Stimulated activated CD4-positive, alpha-beta T cell treated with anti-CD3 and anti-CD28 coated beads, Interleukin-4, amount 100 ng/mL, for 1 hour (primary cell): ENCODE measurements at regions not wholly inside any gene's neighbourhood (a gene's known extent, or its start where the extent isn't known, plus 50 kb on each side); places are given as distances from the start of the nearest gene placed in this dataset.

ENCODE experiments used
- DNase-seq: peaks from one replicate; pipeline ENCODE4 v3.0.0-alpha.2; 2020

GRCh38 chr14:65225299-65226159 lies 123.2 kb upstream of the MAX start:
- DNase-seq, result no peak

DNA sequence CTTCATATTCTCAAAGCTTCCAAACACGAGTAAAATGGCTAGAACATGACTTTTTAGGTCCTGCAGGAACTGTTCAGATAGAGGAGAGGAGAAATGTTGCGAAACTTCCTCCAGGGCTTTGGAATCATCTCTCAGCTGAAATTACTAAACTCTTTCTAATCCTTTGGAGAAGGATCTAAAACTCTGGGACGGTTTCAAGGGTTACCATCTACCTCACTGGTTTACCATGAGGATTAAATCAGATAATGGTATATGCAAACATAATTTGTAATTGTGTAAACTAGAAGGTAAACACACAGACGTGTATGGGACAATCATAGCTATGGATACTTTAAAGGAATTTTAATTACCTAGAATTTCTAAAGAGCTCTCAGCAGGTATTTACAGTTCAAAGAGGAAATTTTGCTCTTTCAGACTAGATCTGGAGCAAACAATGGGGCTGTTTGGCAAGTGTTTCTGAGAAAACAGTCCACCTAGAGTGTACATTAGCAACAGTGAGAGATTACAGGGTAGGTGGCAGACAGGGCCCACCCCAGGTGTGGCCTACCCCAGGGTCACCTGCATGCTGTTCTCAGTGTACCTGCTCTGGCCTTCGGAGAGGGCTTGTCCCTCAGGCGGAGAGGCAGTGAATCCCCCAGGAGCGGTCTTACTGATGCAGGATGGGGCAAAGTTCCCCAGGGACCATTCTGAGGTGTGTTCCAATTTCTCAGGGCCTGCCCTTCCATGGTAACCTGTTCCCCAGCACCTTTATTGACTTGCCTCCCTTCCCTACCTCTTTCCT lies 124.7 kb upstream of the MAX start:
- DNase-seq, result no peak

GRCh38 chr14:65228436-65228835 lies 126.1 kb upstream of the MAX start:
- DNase-seq, result no peak

- DNase-seq, result no peak
These were observed 126.8 kb upstream of the MAX start for GRCh38 chr14:65228956-65229747.

DNA sequence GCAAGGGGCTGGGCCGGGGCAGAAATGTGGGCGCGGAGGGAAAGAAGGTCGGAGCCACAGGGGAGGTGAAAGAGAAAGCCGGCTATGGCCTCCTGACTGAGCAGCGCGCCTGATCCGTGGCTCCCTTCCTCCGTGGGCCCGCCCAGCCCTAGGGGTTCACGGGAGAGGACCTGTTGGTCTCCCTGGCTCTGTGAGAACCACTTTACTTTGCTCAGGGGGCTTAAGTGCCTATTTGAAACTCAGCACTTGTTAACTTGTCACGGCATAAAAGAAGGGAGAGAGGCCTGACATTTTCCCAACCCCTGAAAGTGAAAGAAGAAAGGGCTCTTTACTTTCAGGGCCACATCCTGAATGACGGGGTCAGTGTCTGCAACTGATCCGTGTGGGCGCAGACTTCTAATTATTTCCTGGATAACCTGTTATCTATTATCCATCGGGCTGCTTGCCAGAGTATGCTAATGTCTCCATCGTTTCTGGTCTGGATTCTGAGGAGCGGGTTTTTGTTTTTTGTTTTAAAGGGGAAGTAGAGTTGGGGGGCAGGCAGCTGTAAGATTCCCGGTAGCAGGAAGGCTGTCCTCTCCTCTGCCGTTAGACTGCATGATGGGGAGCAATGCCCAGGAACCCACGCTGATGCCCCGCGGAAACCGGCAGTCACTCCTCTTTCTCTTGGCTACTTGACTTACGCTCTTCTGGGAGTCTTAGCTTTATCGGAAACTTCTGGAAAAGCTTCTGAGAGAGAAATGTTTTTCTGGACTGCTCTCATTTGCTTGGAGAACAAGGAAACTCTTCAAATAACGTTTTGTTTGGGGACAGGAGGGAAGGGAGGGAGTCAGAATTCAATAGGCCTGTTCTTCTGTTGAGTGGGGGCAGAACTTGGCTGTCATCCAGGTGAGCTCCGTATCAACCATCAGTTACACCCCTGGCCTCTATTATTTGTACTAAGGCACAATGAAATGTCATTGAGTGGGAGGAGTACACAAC lies 127.7 kb upstream of the MAX start:
- DNase-seq, result peak; percentile 37

GRCh38 chr14:65231286-65231980 lies 129.1 kb upstream of the MAX start:
- no peak for DNase-seq

DNA sequence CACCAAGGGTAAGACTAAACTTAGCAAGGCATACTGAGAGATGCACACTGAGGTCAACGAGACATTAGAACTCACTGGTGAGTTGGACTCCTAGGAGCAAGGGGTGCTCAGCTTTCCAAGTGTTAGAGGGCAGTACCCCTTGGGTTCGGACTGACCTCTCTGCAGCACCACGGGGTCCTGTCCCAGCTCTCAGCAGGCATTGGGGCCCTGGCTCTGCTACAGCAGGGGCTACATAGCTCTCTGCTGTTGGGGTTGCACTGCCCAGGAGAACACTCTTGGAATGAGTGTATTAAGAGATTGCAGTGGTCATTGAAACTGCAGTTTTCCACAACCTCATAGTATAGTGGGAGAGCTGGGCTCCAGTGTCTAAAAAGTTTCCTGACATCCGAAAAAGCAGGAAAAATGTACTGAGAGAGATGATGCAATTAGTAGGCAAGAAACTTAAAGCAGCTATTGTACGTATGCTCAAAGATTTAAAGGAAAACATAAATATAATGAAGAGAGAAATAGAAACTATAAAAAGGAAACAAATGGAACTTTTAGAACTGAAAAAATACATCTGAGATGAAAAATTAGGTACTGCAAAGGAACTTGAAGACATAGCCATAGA lies 132.5 kb upstream of the MAX start:
- DNase-seq, result no peak

- no peak for DNase-seq
These were observed 134.9 kb upstream of the MAX start for GRCh38 chr14:65237023-65237814.

DNA sequence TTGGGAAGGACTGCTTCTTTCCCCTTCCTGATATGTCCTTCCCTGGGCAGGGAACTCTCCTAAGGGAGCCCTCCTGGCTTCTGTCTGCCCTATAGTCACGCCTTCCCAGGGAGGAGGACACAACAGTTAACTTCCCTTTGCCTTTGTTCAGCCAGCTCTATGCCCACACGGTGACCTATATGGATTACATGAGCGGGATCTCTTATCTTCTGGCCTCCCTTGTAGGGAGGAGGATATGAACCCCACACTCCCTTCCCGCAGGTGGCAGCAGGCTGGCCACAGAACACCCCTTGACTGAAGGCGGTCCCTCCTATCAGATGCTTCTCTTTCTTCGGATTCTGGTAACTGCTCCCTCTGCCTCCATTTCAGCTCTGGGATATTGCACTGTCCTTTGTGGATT lies 135.6 kb upstream of the MAX start:
- no peak for DNase-seq

DNA sequence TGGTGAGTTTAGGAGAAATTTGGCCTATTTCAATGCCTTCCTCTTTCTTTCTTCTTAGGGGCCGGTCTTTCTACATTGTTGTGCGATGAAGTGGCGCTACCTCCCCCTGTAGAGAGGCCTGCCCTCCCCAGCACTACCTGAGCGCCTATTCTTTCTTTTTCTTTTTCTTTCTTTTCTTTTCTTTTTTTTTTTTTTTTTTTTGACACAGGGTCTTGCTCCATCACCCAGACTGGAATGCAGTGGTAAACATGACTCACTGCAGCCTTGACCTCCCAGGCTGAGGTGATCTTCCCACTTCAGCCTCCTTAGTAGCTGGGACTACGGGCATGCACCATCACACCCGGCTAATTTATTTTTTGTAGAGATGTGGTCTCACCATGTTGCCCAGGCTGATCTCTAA lies 136.1 kb upstream of the MAX start:
- DNase-seq, result no peak

DNA sequence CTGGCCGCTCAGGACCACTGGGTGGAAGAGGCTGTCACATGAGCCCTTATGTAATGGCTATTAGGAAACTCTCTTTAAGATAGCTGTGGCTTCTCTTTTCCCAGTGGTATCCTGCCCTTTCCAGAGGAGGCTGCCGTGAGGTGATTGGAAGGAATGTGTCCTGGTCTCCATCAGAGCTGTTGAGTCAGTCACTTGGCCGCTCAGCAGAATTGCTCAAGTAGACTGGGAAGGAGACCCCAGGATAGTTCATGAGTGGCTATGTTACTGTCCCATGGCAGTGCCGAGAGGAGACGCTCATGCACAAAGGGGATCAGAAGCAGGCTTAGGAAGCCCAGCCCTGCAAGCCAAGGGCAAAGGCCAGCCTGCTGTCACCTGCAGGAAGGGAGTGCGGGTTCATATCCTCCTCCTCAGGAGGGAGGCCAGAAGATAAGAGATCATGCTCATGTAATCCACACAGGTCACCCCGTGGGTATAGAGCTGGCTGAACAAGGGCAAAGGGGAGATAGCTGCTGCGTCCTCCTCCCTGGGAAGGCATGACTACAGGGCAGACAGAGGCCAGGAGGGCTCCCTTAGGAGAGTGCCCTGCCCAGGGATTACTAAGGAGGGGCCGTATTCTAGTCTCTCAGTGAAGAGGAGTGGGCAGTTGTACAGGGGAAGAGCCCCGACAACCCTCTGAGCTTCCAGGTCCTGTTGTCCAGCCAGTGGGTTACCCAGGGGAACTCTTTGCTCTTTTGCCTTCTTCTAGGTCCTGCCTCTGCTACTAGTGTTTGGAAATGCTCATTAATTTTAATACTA lies 137.0 kb upstream of the MAX start:
- DNase-seq, result no peak

DNA sequence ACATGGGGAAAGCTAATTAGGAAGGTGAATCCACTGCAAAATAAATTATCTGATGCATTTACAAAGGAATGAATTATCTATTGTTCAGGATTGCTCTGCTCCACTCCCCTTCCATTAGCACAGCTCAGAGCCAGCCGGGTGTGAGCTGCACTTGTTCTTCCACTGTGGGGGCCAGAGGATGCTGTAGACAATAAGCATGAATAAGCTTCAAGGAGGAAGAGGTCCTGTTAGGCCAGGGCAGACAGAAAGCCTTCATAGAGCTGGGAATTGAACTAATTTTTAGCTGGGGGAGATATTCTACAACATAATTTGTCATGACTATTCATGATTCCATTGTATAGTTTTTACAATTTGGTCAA lies 137.6 kb upstream of the MAX start:
- no peak for DNase-seq

DNA sequence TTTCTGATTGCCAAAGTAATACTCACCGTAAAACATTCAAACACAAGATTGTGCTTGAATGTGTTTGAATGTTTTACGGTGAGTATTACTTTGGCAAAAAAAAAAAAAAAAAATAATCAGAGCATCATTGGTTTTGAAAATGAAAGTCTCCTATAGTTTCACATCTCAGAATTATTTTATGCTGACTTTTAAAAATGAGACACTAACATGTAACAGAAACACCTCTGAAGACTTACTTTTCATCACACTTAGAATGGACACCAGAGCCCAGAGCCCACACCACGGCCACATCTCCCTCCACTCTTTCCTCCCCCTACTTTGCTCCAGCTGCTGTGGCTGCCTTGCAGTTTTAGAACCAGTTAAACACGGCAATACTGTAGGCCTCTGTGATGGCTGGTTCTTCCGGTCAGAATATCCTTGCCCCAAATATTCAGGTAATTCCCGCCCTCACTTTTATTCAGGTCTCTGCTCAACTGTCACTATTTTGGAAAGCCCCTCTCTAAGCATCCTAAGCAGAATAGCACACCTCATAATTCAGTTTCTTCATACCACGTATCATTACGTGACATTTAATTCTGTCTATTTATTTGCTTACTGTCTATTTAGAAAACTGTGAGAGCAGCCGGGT lies 138.9 kb upstream of the MAX start:
- no peak for DNase-seq

- DNase-seq, result no peak
These were observed 140.4 kb upstream of the MAX start for GRCh38 chr14:65242732-65243134.

DNA sequence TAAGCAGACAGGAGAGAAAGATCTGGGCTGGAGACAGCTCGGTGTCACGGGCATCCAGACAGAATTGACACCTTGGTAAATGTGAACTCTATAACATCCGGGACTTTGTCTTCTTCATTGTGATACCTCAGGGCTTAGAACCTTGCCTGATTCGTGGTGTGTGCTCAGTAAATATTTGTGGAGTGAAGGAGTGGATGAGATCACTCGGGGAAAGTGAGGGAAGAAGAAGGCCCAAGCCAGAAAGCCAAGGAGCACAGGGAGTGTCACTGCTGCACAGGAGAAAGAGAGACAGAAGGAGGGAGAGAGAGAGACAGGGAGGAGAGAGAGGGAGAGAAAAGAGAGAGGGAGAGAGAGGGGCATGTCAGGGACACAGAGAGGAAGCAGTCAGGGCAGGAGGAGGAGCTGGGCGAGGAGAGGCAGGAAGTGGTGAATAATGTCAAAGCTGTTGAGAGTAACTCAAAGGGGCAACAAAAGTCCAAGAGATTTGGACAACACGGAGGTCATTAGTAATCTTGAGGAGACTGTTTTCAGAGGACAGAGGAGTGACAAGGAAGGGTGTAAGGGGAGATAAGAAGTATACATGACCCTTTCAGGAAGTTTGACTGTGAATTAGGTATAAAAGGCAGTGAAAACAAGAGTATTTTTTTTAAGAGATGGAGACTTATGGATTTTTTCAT lies 141.6 kb upstream of the MAX start:
- no peak for DNase-seq

DNA sequence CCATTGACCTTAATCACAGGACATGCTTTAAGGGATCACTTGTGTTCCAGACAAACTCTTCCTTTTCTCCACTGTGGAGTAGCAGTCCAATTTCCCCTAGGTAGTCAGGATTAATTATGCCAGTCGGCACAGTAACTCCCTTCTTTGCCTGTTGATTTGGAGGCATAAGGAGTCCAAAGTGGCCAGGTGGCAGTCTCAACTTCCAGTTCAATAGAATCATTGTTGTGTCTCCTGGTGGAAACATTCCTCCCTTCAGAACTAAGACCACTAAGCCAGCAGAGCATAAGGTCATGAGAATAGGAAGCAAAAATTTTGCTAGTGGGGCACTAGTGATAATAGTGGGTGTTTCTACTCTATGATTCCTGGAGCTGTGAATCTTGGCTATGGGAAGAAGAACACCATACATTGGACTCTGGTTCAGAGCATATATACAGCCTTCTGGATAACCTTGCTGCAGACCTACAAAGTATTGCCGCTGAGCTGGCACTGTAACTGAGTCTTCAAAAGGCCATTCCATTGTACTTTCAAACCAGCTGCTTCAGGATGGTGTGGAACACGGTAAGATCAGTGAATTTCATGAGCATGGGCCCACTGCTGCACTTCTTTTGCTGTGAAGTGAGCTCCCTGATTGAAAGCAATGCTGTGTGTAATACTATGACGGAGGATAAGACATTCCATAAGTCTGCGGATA lies 147.3 kb upstream of the MAX start:
- no peak for DNase-seq

- DNase-seq, result no peak
These were observed 147.8 kb upstream of the MAX start for GRCh38 chr14:65250162-65250495.

GRCh38 chr14:65251213-65251612 lies 148.9 kb upstream of the MAX start:
- DNase-seq, result no peak
